ENCODE measurements at regions not wholly inside any gene's neighbourhood (a gene's known extent, or its start where the extent isn't known, plus 50 kb on each side); places are given as distances from the start of the nearest gene placed in this dataset.
"Not testable (repeated sequence)": the region's sequence is repeated elsewhere in the genome, so short reads cannot be mapped to it uniquely, and the experiment has no call there.

DNA sequence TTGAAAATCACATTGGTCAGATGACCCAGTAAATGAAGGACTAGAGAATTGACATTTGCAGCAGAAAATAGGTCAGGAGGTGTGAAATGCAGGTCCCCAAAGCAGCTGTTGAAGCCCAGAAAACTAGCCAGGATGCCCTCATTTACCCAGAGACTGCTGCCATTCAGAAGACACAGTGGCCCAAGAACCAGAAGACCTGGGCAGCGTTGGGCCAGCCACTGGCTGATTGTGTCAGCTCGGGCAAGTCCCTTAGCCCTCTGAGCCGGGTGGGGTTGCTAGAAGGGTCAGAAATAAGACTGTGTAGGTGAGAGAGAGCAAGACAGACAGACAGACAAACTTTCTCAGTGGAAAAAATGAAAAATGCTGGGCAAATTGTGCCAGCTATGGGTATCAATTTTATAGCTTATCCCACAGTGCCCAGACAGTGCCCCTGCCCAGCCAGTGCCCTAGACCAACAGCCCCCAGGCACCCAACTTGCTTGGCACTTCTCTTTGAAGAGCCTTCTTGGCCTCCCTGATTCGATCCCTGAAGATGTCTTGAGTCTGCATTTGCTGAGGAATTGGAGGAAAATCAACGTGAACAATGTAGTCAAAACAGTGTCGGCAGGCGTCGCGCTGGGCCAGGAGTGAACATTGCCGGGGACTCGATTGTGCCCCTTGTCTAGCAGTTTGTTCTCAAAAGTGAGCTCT is 198.3 kb downstream of the MN1 start:
- intact Hi-C loops (cut with DNase I), result no loop called here

DNA sequence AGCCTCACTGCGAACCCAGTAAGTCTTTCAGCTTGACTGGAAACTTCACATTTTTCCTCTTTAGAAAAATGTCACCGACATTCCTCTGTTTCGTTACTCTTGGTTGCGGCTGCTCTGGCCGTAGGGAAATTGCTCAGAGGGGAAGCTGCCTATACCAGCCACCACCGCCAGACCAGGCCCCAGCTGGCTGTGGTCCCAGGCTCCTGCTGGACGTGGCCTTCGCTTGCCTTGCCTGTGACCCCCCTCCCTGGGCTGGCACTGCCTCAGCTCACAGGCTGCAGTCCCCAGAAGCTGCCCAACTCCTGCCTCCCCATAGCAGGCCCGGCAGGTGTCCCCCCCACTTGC is 197.8 kb downstream of the MN1 start:
- intact Hi-C loops (cut with DNase I), result no loop called here
- DNase-seq (no peak), ATAC-seq (no peak)
- Histone ChIP-seq H3K27ac (no peak overlapping the region), H3K27me3 (no peaks in the 10 kb centered on the region), H3K4me1 (no peaks in the 10 kb centered on the region), H3K36me3 (no peaks in the 10 kb centered on the region), H3K4me3 (no peak overlapping the region), H3K9me3 (no peaks in the 10 kb centered on the region)
- TF ChIP-seq, protein P1, sequence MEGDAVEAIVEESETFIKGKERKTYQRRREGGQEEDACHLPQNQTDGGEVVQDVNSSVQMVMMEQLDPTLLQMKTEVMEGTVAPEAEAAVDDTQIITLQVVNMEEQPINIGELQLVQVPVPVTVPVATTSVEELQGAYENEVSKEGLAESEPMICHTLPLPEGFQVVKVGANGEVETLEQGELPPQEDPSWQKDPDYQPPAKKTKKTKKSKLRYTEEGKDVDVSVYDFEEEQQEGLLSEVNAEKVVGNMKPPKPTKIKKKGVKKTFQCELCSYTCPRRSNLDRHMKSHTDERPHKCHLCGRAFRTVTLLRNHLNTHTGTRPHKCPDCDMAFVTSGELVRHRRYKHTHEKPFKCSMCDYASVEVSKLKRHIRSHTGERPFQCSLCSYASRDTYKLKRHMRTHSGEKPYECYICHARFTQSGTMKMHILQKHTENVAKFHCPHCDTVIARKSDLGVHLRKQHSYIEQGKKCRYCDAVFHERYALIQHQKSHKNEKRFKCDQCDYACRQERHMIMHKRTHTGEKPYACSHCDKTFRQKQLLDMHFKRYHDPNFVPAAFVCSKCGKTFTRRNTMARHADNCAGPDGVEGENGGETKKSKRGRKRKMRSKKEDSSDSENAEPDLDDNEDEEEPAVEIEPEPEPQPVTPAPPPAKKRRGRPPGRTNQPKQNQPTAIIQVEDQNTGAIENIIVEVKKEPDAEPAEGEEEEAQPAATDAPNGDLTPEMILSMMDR (IDR thresholded peaks at IDR 0.05), result no peak

More for the DNA sequence above, 198.3 kb downstream of the MN1 start:
- DNase-seq (no peak), ATAC-seq (no peak)
- H3K36me3 ChIP-seq, result no peaks in the 10 kb centered on the region
- H3K4me3 ChIP-seq, result no peak overlapping the region
- H3K27ac ChIP-seq, result no peak overlapping the region
- no peaks in the 10 kb centered on the region for H3K27me3 ChIP-seq
- TF ChIP-seq, protein P1 (IDR thresholded peaks at IDR 0.05), result no peak
- H3K9me3 ChIP-seq, result no peaks in the 10 kb centered on the region
- no peaks in the 10 kb centered on the region for H3K4me1 ChIP-seq

- Histone ChIP-seq H3K27me3 (no peaks in the 10 kb centered on the region), H3K4me1 (no peaks in the 10 kb centered on the region), H3K9me3 (no peaks in the 10 kb centered on the region), H3K36me3 (no peaks in the 10 kb centered on the region), H3K4me3 (no peak overlapping the region), H3K27ac (no peak overlapping the region)
- TF ChIP-seq, protein P1 (IDR thresholded peaks at IDR 0.05), result no peak
- no peak for DNase-seq
- no peak for ATAC-seq
- intact Hi-C loops (cut with DNase I), result no loop called here
These were observed 196.2 kb downstream of the MN1 start for GRCh38 chr22:27605390-27605789.

- intact Hi-C loops (cut with DNase I); H3K27ac ChIP-seq; H3K27me3 ChIP-seq; H3K36me3 ChIP-seq; H3K4me3 ChIP-seq; H3K9me3 ChIP-seq; H3K4me1 ChIP-seq; ATAC-seq: not testable (repeated sequence)
- DNase-seq, result peak; percentile 20
These were observed 193.8 kb downstream of the MN1 start for GRCh38 chr22:27607750-27608149.

GRCh38 chr22:27609451-27609888 is 192.1 kb downstream of the MN1 start:
- intact Hi-C loops (cut with DNase I), result no loop called here
- Histone ChIP-seq H3K4me1 (peaks cover 5% of the 10 kb centered on the region), H3K27ac (no peak overlapping the region), H3K27me3 (peaks cover 18% of the 10 kb centered on the region), H3K9me3 (no peaks in the 10 kb centered on the region), H3K36me3 (no peaks in the 10 kb centered on the region), H3K4me3 (no peak overlapping the region)
- TF ChIP-seq, protein P1 (IDR thresholded peaks at IDR 0.05), result no peak
- ATAC-seq (no peak), DNase-seq (peak; percentile 46)

- H3K36me3 ChIP-seq; H3K27ac ChIP-seq; intact Hi-C loops (cut with DNase I); H3K4me1 ChIP-seq; ATAC-seq; H3K9me3 ChIP-seq; DNase-seq; H3K4me3 ChIP-seq: not testable (repeated sequence)
- peaks cover 19% of the 10 kb centered on the region for H3K27me3 ChIP-seq
These were observed 191.4 kb downstream of the MN1 start for GRCh38 chr22:27610164-27610563.
